AG08395 (cell line): ENCODE measurements at regions not wholly inside any gene's neighbourhood (a gene's known extent, or its start where the extent isn't known, plus 50 kb on each side); places are given as distances from the start of the nearest gene placed in this dataset.

Source experiments
- DNase-seq: peaks from one replicate; pipeline ENCODE4 v3.0.0; 2012; ENCODE audit warnings: mixed read lengths, low spot score

- peak; percentile 4 for DNase-seq
Measured at GRCh38 chr4:177047851-177048174, 255.1 kb upstream of the VEGFC start.

GRCh38 chr4:177051473-177052060 is 258.1 kb upstream of the NEIL3 start:
- no peak for DNase-seq

GRCh38 chr4:177052211-177052934 is 257.3 kb upstream of the NEIL3 start:
- no peak for DNase-seq

GRCh38 chr4:177057186-177057585 is 252.5 kb upstream of the NEIL3 start:
- no peak for DNase-seq

- DNase-seq = no peak
Measured at GRCh38 chr4:177064116-177064515, 245.6 kb upstream of the NEIL3 start.

GRCh38 chr4:177064729-177065394 is 244.8 kb upstream of the NEIL3 start:
- no peak for DNase-seq

GRCh38 chr4:177066746-177067145 is 242.9 kb upstream of the NEIL3 start:
- no peak for DNase-seq

- peak; percentile 9 for DNase-seq
Measured at GRCh38 chr4:177070533-177071058, 239.1 kb upstream of the NEIL3 start.

- DNase-seq = no peak
Measured at GRCh38 chr4:177077095-177077971, 232.3 kb upstream of the NEIL3 start.

- no peak for DNase-seq
Measured at GRCh38 chr4:177079327-177079726, 230.3 kb upstream of the NEIL3 start.

- no peak for DNase-seq
Measured at GRCh38 chr4:177080388-177080787, 229.3 kb upstream of the NEIL3 start.

GRCh38 chr4:177087060-177087459 is 222.6 kb upstream of the NEIL3 start:
- no peak for DNase-seq

GRCh38 chr4:177087499-177087898 is 222.2 kb upstream of the NEIL3 start:
- no peak for DNase-seq

GRCh38 chr4:177091515-177091914 is 218.2 kb upstream of the NEIL3 start:
- no peak for DNase-seq

GRCh38 chr4:177092807-177093206 is 216.9 kb upstream of the NEIL3 start:
- DNase-seq = no peak

- DNase-seq = peak; percentile 15
Measured at GRCh38 chr4:177093964-177094363, 215.7 kb upstream of the NEIL3 start.

GRCh38 chr4:177097291-177097690 is 212.4 kb upstream of the NEIL3 start:
- no peak for DNase-seq

- DNase-seq = no peak
Measured at GRCh38 chr4:177099211-177099610, 210.5 kb upstream of the NEIL3 start.

GRCh38 chr4:177100307-177100706 is 209.4 kb upstream of the NEIL3 start:
- DNase-seq = no peak

- DNase-seq = no peak
Measured at GRCh38 chr4:177103619-177104018, 206.1 kb upstream of the NEIL3 start.

GRCh38 chr4:177105536-177105935 is 204.1 kb upstream of the NEIL3 start:
- DNase-seq = peak; percentile 38

GRCh38 chr4:177107288-177107921 is 202.3 kb upstream of the NEIL3 start:
- peak; percentile 41 for DNase-seq
